BE2C (cell line): ENCODE measurements at regions not wholly inside any gene's neighbourhood (a gene's known extent, or its start where the extent isn't known, plus 50 kb on each side); places are given as distances from the start of the nearest gene placed in this dataset.

Experiments used
- DNase-seq: peaks from one replicate; pipeline ENCODE4 v3.0.0-alpha.2; 2020
- H3K27me3 ChIP-seq: fragments of 250-450 bp; sonication (Bioruptor Pico); 2 replicates; pipeline ENCODE4 v1.5.1; 2020; ENCODE audit warnings: mild to moderate bottlenecking
- H3K36me3 ChIP-seq: fragments of 250-450 bp; sonication (Bioruptor Pico); 2 replicates; pipeline ENCODE4 v1.5.1; 2020; ENCODE audit warnings: mild to moderate bottlenecking
- H3K4me1 ChIP-seq: fragments of 250-450 bp; sonication (Bioruptor Pico); 2 replicates; pipeline ENCODE4 v1.5.1; 2020
- H3K4me3 ChIP-seq: 2 replicates; pipeline ENCODE4 v1.5.1; 2011; ENCODE audit warnings: low read depth, low read length
- H3K9me3 ChIP-seq: fragments of 250-450 bp; sonication (Bioruptor Pico); 2 replicates; pipeline ENCODE4 v1.5.1; 2020
- CTCF ChIP-seq: IDR thresholded peaks from 2 replicates; pipeline ENCODE4 v1.5.1; 2012; ENCODE audit warnings: mild to moderate bottlenecking, low read depth, low read length

GRCh38 chr22:49032821-49033220, 794.9 kb downstream of the BRD1 start:
- TF ChIP-seq CTCF, result no peak
- Histone ChIP-seq H3K9me3 (no peaks in the 10 kb centered on the region; the same call in 1 of the 2 replicates), H3K27me3 (no peaks in the 10 kb centered on the region), H3K4me1 (no peaks in the 10 kb centered on the region), H3K4me3 (no peak overlapping the region), H3K36me3 (no peaks in the 10 kb centered on the region)
- DNase-seq, result no peak

GRCh38 chr22:49031746-49032330, 795.8 kb downstream of the BRD1 start:
- no peak overlapping the region for H3K4me3 ChIP-seq
- H3K36me3 ChIP-seq, result no peaks in the 10 kb centered on the region
- H3K4me1 ChIP-seq, result no peaks in the 10 kb centered on the region
- H3K27me3 ChIP-seq, result no peaks in the 10 kb centered on the region
- no peak for TF ChIP-seq CTCF
- no peak for DNase-seq
- H3K9me3 ChIP-seq, result no peaks in the 10 kb centered on the region; the same call in 1 of the 2 replicates

- no peaks in the 10 kb centered on the region for H3K36me3 ChIP-seq
- no peaks in the 10 kb centered on the region; the same call in 1 of the 2 replicates for H3K9me3 ChIP-seq
- H3K27me3 ChIP-seq, result no peaks in the 10 kb centered on the region
- no peak overlapping the region for H3K4me3 ChIP-seq
- no peak for TF ChIP-seq CTCF
- H3K4me1 ChIP-seq, result no peaks in the 10 kb centered on the region
- no peak for DNase-seq
Observed at GRCh38 chr22:49028111-49028510, 799.6 kb downstream of the BRD1 start.

- DNase-seq, result no peak
- no peaks in the 10 kb centered on the region; the same call in 1 of the 2 replicates for H3K9me3 ChIP-seq
- no peak overlapping the region for H3K4me3 ChIP-seq
- H3K4me1 ChIP-seq, result no peaks in the 10 kb centered on the region
- H3K36me3 ChIP-seq, result no peaks in the 10 kb centered on the region
- no peaks in the 10 kb centered on the region for H3K27me3 ChIP-seq
- no peak for TF ChIP-seq CTCF
Observed at GRCh38 chr22:49027368-49027670, 800.4 kb downstream of the BRD1 start.

GRCh38 chr22:49026494-49027367, 800.9 kb downstream of the BRD1 start:
- no peak for TF ChIP-seq CTCF
- H3K9me3 ChIP-seq, result no peaks in the 10 kb centered on the region; the same call in 1 of the 2 replicates

GRCh38 chr22:49025791-49026493, 801.7 kb downstream of the BRD1 start:
- Histone ChIP-seq H3K27me3 (no peaks in the 10 kb centered on the region), H3K36me3 (no peaks in the 10 kb centered on the region), H3K4me1 (no peaks in the 10 kb centered on the region), H3K4me3 (no peak overlapping the region), H3K9me3 (no peaks in the 10 kb centered on the region; the same call in 1 of the 2 replicates)
- TF ChIP-seq CTCF, result no peak
- DNase-seq, result no peak

More at GRCh38 chr22:49026494-49027367, 800.9 kb downstream of the BRD1 start:
- Histone ChIP-seq H3K4me1 (no peaks in the 10 kb centered on the region), H3K4me3 (no peak overlapping the region), H3K27me3 (no peaks in the 10 kb centered on the region), H3K36me3 (no peaks in the 10 kb centered on the region)
- no peak for DNase-seq
